ENCODE measurements at regions not wholly inside any gene's neighbourhood (a gene's known extent, or its start where the extent isn't known, plus 50 kb on each side); places are given as distances from the start of the nearest gene placed in this dataset.

GRCh38 chr12:28079539-28079938 is 107.0 kb upstream of the PTHLH start:
- Histone ChIP-seq H3K4me1 (no peaks in the 10 kb centered on the region), H3K4me3 (no peak overlapping the region), H3K27ac (replicated peaks) (no peak overlapping the region), H3K27me3 (ENCODE audit: low read depth) (peaks cover 3% of the 10 kb centered on the region), H3K36me3 (no peaks in the 10 kb centered on the region), H3K9me3 (replicated peaks) (peaks cover 24% of the 10 kb centered on the region)
- DNase-seq = no peak
- intact Hi-C loops (cut with micrococcal nuclease) = no loop called here
- TF ChIP-seq CTCF (IDR thresholded peaks at IDR 0.05; ENCODE audit: borderline replicate concordance) = no peak

GRCh38 chr12:28082096-28082495 is 108.2 kb upstream of the CCDC91 start:
- H3K9me3 ChIP-seq (replicated peaks) = peaks cover 2% of the 10 kb centered on the region
- H3K4me3 ChIP-seq = no peak overlapping the region
- H3K27me3 ChIP-seq (ENCODE audit: low read depth) = peaks cover 10% of the 10 kb centered on the region
- intact Hi-C loops (cut with micrococcal nuclease) = no loop called here
- no peak for DNase-seq
- no peaks in the 10 kb centered on the region for H3K4me1 ChIP-seq
- TF ChIP-seq CTCF (IDR thresholded peaks at IDR 0.05; ENCODE audit: borderline replicate concordance) = no peak
- H3K36me3 ChIP-seq = no peaks in the 10 kb centered on the region
- H3K27ac ChIP-seq (replicated peaks) = no peak overlapping the region

GRCh38 chr12:28083840-28084678 is 106.2 kb upstream of the CCDC91 start:
- Histone ChIP-seq H3K27ac (replicated peaks) (no peak overlapping the region), H3K4me3 (no peak overlapping the region), H3K27me3 (ENCODE audit: low read depth) (peaks cover 10% of the 10 kb centered on the region), H3K9me3 (replicated peaks) (no peaks in the 10 kb centered on the region), H3K4me1 (peaks cover 6% of the 10 kb centered on the region), H3K36me3 (no peaks in the 10 kb centered on the region)
- DNase-seq = no peak
- intact Hi-C loops (cut with micrococcal nuclease) = no loop called here
- TF ChIP-seq CTCF (IDR thresholded peaks at IDR 0.05; ENCODE audit: borderline replicate concordance) = no peak

GRCh38 chr12:28086521-28087155 is 103.6 kb upstream of the CCDC91 start:
- Histone ChIP-seq H3K4me1 (peaks cover 15% of the 10 kb centered on the region), H3K36me3 (no peaks in the 10 kb centered on the region), H3K4me3 (no peak overlapping the region), H3K9me3 (replicated peaks) (no peaks in the 10 kb centered on the region), H3K27ac (replicated peaks) (no peak overlapping the region), H3K27me3 (ENCODE audit: low read depth) (peaks cover 10% of the 10 kb centered on the region)
- DNase-seq = no peak
- intact Hi-C loops (cut with micrococcal nuclease) = no loop called here
- TF ChIP-seq CTCF (IDR thresholded peaks at IDR 0.05; ENCODE audit: borderline replicate concordance) = no peak

GRCh38 chr12:28088566-28089272 is 101.5 kb upstream of the CCDC91 start:
- DNase-seq = no peak
- H3K27ac ChIP-seq (replicated peaks) = no peak overlapping the region
- TF ChIP-seq CTCF (IDR thresholded peaks at IDR 0.05; ENCODE audit: borderline replicate concordance) = no peak
- intact Hi-C loops (cut with micrococcal nuclease) = no loop called here
- H3K36me3 ChIP-seq = no peaks in the 10 kb centered on the region
- peaks cover 10% of the 10 kb centered on the region for H3K27me3 ChIP-seq (ENCODE audit: low read depth)
- peaks cover 15% of the 10 kb centered on the region for H3K4me1 ChIP-seq
- no peaks in the 10 kb centered on the region for H3K9me3 ChIP-seq (replicated peaks)
- no peak overlapping the region for H3K4me3 ChIP-seq
